IPS-NIHi7 (cell line): ENCODE measurements at regions not wholly inside any gene's neighbourhood (a gene's known extent, or its start where the extent isn't known, plus 50 kb on each side); places are given as distances from the start of the nearest gene placed in this dataset.

Source experiments
- DNase-seq: peaks from one replicate; pipeline ENCODE4 v3.0.0; 2012; ENCODE audit warnings: mixed read lengths; ENCODE audit errors: extremely low spot score

- no peak for DNase-seq
Observed at GRCh38 chr2:240341064-240341463, 94.4 kb upstream of the GPC1 start.

- no peak for DNase-seq
Observed at GRCh38 chr2:240343548-240343947, 91.9 kb upstream of the GPC1 start.

GRCh38 chr2:240344904-240345303, 90.6 kb upstream of the GPC1 start:
- no peak for DNase-seq

- no peak for DNase-seq
Observed at GRCh38 chr2:240346015-240346752, 89.3 kb upstream of the GPC1 start.

- no peak for DNase-seq
Observed at GRCh38 chr2:240346753-240347372, 88.6 kb upstream of the GPC1 start.

GRCh38 chr2:240347373-240347940, 88.0 kb upstream of the GPC1 start:
- DNase-seq, result no peak

GRCh38 chr2:240347949-240348500, 87.4 kb upstream of the GPC1 start:
- no peak for DNase-seq

- DNase-seq, result no peak
Observed at GRCh38 chr2:240348522-240348921, 86.9 kb upstream of the GPC1 start.

GRCh38 chr2:240349133-240350005, 86.1 kb upstream of the GPC1 start:
- DNase-seq, result no peak

GRCh38 chr2:240350006-240350355, 85.5 kb upstream of the GPC1 start:
- DNase-seq, result no peak

- no peak for DNase-seq
Observed at GRCh38 chr2:240350696-240351087, 84.8 kb upstream of the GPC1 start.

- no peak for DNase-seq
Observed at GRCh38 chr2:240351088-240351741, 84.2 kb upstream of the GPC1 start.

GRCh38 chr2:240351826-240352426, 83.5 kb upstream of the GPC1 start:
- no peak for DNase-seq

- DNase-seq, result no peak
Observed at GRCh38 chr2:240353086-240353798, 82.2 kb upstream of the GPC1 start.

GRCh38 chr2:240353944-240354343, 81.5 kb upstream of the GPC1 start:
- DNase-seq, result no peak

- DNase-seq, result no peak
Observed at GRCh38 chr2:240355001-240355891, 80.2 kb upstream of the GPC1 start.

- no peak for DNase-seq
Observed at GRCh38 chr2:240355962-240356361, 79.5 kb upstream of the GPC1 start.

GRCh38 chr2:240356700-240357640, 78.5 kb upstream of the GPC1 start:
- no peak for DNase-seq
